Left ventricle myocardium superior (tissue), 1 donor: ENCODE measurements at regions not wholly inside any gene's neighbourhood (a gene's known extent, or its start where the extent isn't known, plus 50 kb on each side); places are given as distances from the start of the nearest gene placed in this dataset.
"Not testable (repeated sequence)": the region's sequence is repeated elsewhere in the genome, so short reads cannot be mapped to it uniquely, and the experiment has no call there.

Experiments used
- ATAC-seq: fragments of 200-7000 bp; cut with Tn5 transposase; one replicate; pipeline ENCODE4 v1.9.1; 2020; ENCODE audit warnings: mild to moderate bottlenecking, moderate library complexity
- DNase-seq: peaks from one replicate; pipeline ENCODE4 v3.0.0-alpha.2; 2020
- intact Hi-C: fragments of 100-400 bp; cut with micrococcal nuclease; formaldehyde crosslinking; loops from one replicate; pipeline ENCODE4 v1.11.0; 2022
- donor health status: DM: no; HTN: yes; CAD: no; lungs with severe emphysema.

- intact Hi-C loops = no loop called here
- ATAC-seq (no peak), DNase-seq (no peak)
Observed at GRCh38 chr2:194603429-194603828, 1053.6 kb upstream of the SLC39A10 start.

DNA sequence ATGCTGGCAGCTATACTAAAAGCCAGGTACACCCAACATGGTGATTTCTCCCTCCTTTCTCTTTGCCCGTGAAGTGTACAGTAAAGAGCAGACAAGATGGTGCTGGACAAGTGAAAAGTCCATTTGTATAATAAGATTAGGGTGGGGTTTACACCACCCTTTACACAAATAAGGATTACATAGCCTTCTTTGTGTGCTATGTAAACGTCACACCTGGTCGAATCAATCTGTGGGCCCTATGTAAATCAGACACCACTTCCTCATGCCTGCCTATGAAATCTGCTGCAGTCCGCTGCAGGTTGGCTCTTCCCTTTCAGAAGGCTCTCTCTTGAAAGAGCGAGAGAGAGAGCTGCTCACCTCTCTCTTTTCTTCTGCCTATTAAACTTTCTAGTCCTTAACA is 1054.3 kb upstream of the SLC39A10 start:
- no peak for DNase-seq
- intact Hi-C loops = no loop called here

DNA sequence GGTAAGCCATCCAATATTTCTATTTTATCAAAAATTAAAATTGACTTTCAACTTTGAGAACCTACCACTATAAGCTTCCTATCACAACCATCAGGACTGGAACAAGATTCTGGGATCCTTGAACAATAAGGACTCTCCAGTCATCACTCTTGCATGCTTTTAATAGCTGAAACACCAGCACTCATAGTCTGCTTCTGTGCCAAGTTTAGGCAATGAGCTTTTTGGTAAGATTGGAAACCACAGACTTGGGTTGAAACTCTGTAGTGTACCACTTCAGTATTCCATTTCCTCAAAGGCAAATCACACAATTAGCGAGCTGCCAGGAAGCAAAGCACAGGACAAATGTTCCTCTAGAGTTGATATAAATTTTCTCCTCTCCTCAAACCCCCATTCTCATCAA is 1065.8 kb upstream of the SLC39A10 start:
- ATAC-seq (no peak), DNase-seq (no peak)
- intact Hi-C loops = no loop called here

More for the DNA sequence above, 1054.3 kb upstream of the SLC39A10 start:
- ATAC-seq = no peak

DNA sequence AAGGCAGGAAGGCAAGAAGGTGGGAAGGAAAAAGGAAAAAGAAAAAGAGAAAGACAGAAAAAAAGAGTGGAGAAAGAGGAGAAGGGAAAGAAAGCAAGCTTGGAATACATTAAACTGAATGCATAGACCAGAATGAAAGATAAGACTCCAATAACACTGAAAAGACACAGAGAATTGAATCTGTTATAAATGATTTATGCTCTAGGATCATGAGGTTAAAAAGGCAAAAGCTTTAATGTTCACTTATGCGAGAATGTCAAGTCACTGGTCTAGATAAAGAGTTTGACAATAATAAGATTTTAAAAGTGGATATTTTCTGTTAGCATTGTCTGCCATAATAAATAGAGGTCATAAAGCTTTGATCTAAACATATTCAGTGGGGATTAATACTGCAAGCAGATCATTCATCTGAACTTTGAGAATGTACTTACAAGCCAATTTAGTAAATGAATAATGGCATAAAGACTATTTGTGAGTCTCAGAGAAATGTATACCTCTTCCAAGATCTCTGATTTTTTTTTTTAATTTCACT is 1069.2 kb upstream of the SLC39A10 start:
- ATAC-seq = no peak
- DNase-seq = no peak
- intact Hi-C loops = no loop called here

- intact Hi-C loops = no loop called here
- DNase-seq = no peak
- no peak for ATAC-seq
Observed at GRCh38 chr2:194567661-194568017, 1089.4 kb upstream of the SLC39A10 start.

GRCh38 chr2:194566907-194567660 is 1089.9 kb upstream of the SLC39A10 start:
- ATAC-seq (no peak), DNase-seq (no peak)
- intact Hi-C loops = no loop called here

GRCh38 chr2:194564422-194564821 is 1092.6 kb upstream of the SLC39A10 start:
- no peak for DNase-seq
- intact Hi-C loops = no loop called here
- ATAC-seq = no peak

GRCh38 chr2:194562329-194562728 is 1094.7 kb upstream of the SLC39A10 start:
- intact Hi-C loops = no loop called here
- DNase-seq = no peak
- no peak for ATAC-seq

GRCh38 chr2:194559964-194560363 is 1097.1 kb upstream of the SLC39A10 start:
- DNase-seq (no peak), ATAC-seq (no peak)
- intact Hi-C loops = no loop called here

DNA sequence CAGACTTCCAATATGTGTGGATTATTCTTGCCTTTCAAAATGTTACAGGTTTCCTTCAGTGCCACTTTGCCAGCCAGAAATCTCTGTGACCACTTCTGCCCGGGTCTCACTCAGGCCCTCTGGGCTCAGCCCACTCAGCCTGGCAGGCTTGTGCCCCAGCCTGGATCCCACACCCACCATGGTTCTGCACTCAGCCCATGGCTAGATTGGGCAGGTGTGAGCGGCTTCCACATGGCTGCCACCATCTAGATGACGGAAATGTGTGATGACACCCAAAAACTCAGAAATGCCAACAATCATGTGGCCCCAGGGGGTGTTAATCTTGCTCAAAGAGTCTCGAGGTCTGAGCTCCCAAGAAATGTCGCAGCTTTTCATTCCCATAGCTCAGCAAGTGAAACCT is 1097.5 kb upstream of the SLC39A10 start:
- intact Hi-C loops = no loop called here
- no peak for DNase-seq
- no peak for ATAC-seq

DNA sequence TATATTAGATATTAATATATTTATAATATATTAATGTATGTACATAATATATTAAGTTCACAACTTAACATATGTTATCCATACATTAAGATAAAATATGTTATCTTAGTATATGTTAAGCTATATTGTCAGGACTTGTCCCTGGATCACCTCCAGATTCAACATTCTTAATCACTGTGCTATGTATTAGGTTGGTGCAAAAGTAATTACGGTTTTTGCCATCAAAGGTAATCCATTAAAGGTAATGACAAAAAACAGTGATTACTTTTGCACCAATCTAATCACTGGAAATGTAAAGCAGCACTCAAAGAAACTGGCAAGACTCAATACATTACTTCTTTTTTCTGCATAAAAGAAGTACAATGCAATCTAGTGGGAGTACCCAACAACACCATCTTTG is 1099.0 kb upstream of the SLC39A10 start:
- intact Hi-C loops = no loop called here
- no peak for DNase-seq
- ATAC-seq = no peak

GRCh38 chr2:194556629-194557028 is 1100.4 kb upstream of the SLC39A10 start:
- DNase-seq (no peak), ATAC-seq (no peak)
- intact Hi-C loops = no loop called here

DNA sequence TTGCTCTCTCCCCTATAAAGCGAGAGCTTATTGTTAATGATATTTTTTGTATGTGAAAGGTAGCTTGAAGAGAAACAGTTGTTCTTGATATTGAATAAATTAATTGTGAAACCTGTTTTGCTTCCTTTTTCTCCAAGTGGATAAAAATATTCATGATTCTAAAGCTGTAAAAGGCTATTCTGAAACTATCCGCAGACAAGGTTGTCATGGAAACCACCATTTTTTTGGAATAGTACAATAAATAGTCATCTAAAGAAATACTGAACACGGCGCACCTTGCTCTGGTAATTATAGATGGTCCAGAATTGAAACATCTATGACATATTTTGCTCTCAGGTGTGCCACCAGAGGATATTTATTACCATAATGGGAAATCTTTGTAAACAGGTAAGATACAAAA is 1103.0 kb upstream of the SLC39A10 start:
- intact Hi-C loops = no loop called here
- DNase-seq (no peak), ATAC-seq (no peak)

GRCh38 chr2:194550702-194551101 is 1106.3 kb upstream of the SLC39A10 start:
- no peak for DNase-seq
- intact Hi-C loops = no loop called here
- ATAC-seq = no peak

GRCh38 chr2:194549387-194549786 is 1107.6 kb upstream of the SLC39A10 start:
- intact Hi-C loops = no loop called here
- DNase-seq = no peak

DNA sequence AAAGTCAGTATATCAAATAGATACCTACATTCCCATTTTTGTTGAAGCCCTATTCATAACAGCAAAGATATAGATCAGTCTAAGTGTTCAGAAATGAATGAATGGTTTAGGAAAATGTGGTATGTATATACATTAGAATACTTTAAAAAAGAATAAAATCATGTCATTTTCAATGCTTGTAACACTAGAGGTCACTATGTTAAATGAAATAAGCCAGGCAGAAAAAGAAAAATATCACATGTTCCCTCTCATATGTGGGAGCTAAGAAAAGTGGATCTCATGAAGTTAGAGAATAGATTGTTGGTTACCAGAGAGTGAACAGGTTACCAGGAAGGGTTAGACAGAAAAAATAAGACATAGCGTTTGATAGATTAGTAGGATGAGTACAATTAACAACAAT is 1111.0 kb upstream of the SLC39A10 start:
- ATAC-seq = no peak
- intact Hi-C loops = no loop called here
- DNase-seq = no peak

More at GRCh38 chr2:194549387-194549786, 1107.6 kb upstream of the SLC39A10 start:
- ATAC-seq = no peak

DNA sequence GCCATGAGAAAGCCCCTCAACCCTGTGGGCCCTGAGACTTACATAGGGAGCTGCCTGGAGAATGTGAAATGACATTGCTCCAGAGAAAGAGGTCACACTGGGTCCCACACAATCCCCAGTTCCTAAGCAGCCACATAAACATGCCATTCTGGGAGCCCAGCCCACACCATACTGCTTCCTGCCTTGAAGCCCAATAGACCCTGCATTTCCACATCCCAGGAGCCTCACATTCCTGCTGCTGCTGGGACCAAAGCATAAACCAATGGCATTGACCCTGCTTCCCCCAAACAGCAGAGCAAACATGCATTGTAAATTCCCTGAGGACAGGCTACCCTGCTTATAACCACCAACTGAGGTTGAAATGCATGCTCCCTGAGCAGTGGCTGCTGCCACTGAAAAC is 1117.6 kb upstream of the SLC39A10 start:
- DNase-seq = no peak
- intact Hi-C loops = no loop called here
- ATAC-seq = no peak

DNA sequence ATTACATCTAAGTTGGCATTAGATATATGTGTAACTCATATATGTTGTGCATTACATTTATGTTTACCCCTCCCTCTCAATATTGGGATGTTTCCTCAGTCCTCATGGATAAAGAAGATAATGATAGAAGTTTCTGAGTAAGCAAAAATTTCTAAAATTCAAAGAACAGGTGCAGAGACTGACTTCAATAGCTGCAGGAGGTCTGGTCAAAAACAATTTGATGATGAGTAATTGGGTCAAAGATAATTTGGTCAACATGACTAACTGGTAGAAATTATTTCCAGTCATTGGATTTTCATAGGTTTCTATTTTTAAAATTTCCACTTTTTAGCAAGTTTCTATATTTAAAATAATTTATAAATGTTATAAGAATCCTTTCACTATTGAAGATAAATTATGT is 1130.9 kb upstream of the SLC39A10 start:
- intact Hi-C loops = no loop called here
- ATAC-seq (no peak), DNase-seq (no peak)

DNA sequence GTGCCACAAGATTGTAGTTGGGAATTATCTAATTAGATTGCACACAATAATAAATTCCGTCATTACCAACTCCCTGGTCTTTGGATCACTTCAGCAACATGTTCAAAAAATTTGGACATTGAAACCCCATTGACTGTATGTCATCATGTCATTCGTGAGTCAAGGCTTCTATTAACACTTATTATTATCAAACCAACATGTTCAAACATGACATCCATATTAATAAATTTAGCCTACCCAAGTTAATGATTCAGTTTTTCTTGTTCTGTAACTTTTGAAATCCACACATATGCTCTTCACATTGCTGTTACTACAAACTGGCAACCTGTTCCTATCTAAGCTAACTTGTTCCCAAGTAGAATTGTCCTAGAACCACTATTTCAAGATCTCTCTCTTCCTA is 1142.7 kb upstream of the SLC39A10 start:
- DNase-seq (no peak), ATAC-seq (no peak)
- intact Hi-C loops = no loop called here

DNA sequence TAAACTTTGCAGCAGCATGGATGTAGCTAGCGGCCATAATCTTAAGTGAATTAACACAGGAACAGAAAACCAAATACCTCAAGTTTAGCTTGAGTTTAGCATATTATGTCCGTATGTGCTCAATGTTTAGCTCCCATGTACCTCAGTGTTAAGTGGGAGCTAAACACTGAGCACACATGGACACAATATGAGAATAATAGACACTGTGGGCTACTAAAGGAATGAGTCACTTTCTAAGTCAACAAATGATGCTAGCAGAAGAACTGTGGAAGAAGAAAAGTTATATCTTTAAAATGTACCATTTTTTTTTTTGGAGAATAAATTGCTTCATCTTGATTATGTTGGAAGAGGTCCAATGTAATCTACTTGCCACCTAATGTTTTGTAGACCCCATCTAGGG is 1146.0 kb upstream of the SLC39A10 start:
- intact Hi-C loops, DNase-seq, ATAC-seq: not testable (repeated sequence)

GRCh38 chr2:194504876-194505275 is 1152.2 kb upstream of the SLC39A10 start:
- ATAC-seq, intact Hi-C loops, DNase-seq: not testable (repeated sequence)
